ENCODE measurements at regions not wholly inside any gene's neighbourhood (a gene's known extent, or its start where the extent isn't known, plus 50 kb on each side); places are given as distances from the start of the nearest gene placed in this dataset.

GRCh38 chr5:12695651-12696050, 791.4 kb upstream of the CTNND2 start:
- Histone ChIP-seq H3K4me1 (replicated peaks in 1 of 4; ENCODE audit: control insufficient read depth in 3 of 4, insufficient read depth in 4 of 4, low read length in 3 of 4) (peaks cover 0 to 1% (median 0%) of the 10 kb centered on the region in 4 experiments; a peak in 1 of 7 replicates), H3K56ac (replicated peaks; ENCODE audit: insufficient read length, low read depth, low read length) (no peak overlapping the region), H3K18ac (ENCODE audit: extremely low read depth, low read length) (no peak overlapping the region), H3K4ac (replicated peaks; ENCODE audit: insufficient read length, low read depth, low read length) (no peak overlapping the region), H3K36me3 (ENCODE audit: control insufficient read depth in 2 of 4, insufficient read depth in 4 of 4, low read length in 3 of 4) (no peaks in the 10 kb centered on the region), H3K14ac (ENCODE audit: insufficient read length) (no peak overlapping the region), H4K91ac (replicated peaks; ENCODE audit: insufficient read length, low read length) (no peak overlapping the region), H3K4me2 (ENCODE audit: insufficient read depth in 1 of 2, low read depth in 2 of 2, low read length in 2 of 2) (no peak overlapping the region), H3K79me2 (ENCODE audit: control insufficient read depth in 1 of 2, insufficient read depth in 2 of 2, low read length in 2 of 2) (no peaks in the 10 kb centered on the region), H2BK15ac (ENCODE audit: low read length) (no peak overlapping the region), H3K27me3 (replicated peaks in 1 of 4; ENCODE audit: control insufficient read depth in 3 of 4, extremely low read depth in 1 of 4, insufficient read depth in 3 of 4, low read length in 3 of 4) (no peaks in the 10 kb centered on the region), H3K79me1 (ENCODE audit: low read depth, low read length) (no peaks in the 10 kb centered on the region), H3K9me3 (ENCODE audit: insufficient read depth in 2 of 2, low read depth in 1 of 2, low read length in 1 of 2) (no peaks in the 10 kb centered on the region), H2BK12ac (ENCODE audit: low read depth, low read length) (no peak overlapping the region), H4K8ac (ENCODE audit: extremely low read depth, insufficient read depth, low read length) (no peak overlapping the region), H3K23ac (ENCODE audit: insufficient read length) (no peak overlapping the region), H3K9ac (replicated peaks in 1 of 4; ENCODE audit: extremely low read depth in 1 of 4, low read depth in 3 of 4, low read length in 3 of 4) (no peak overlapping the region), H4K5ac (ENCODE audit: insufficient read length, low read depth, low read length) (no peak overlapping the region), H2BK20ac (ENCODE audit: low read length) (no peak overlapping the region), H2AFZ (ENCODE audit: low read length) (no peak overlapping the region), H3K4me3 (ENCODE audit: extremely low read depth in 1 of 4, insufficient read depth in 2 of 4, low read depth in 3 of 4, low read length in 4 of 4) (no peak overlapping the region), H3K23me2 (ENCODE audit: low read depth, low read length) (no peaks in the 10 kb centered on the region), H3K27ac (ENCODE audit: low read depth, low read length) (no peak overlapping the region), H4K20me1 (replicated peaks in 1 of 2; ENCODE audit: control insufficient read depth in 1 of 2, insufficient read depth in 2 of 2, low read length in 2 of 2) (no peaks in the 10 kb centered on the region), H2BK120ac (replicated peaks; ENCODE audit: low read depth, low read length) (no peak overlapping the region), H2BK5ac (ENCODE audit: low read depth, low read length) (no peak overlapping the region), H2AK5ac (ENCODE audit: low read depth, low read length) (no peak overlapping the region)
- 96% methylated on average over 1 of the region's 1 CpG; no CpG with 5 or more reads in 1 of the 2 experiments for WGBS, 2 experiments (ENCODE audit: extremely low coverage in 1 of 2, insufficient coverage in 1 of 2, insufficient read length in 1 of 2, insufficient replicate concordance in 2 of 2, low coverage in 1 of 2, low lambda C conversion rate in 2 of 2, missing lambda C conversion rate in 1 of 2)
- TF ChIP-seq PHF8 (conservative IDR thresholded peaks at IDR 0.05; ENCODE audit: low read depth, low read length), result no peak
- TF ChIP-seq JUN (IDR thresholded peaks at IDR 0.05; ENCODE audit: low read depth, low read length), result no peak
- TF ChIP-seq USF2 (IDR thresholded peaks at IDR 0.05; ENCODE audit: low read length), result no peak
- TF ChIP-seq TEAD4 (IDR thresholded peaks at IDR 0.05; ENCODE audit: low read depth, low read length), result no peak
- POLR2A ChIA-PET (ENCODE audit: partially characterized antibody), result interaction anchor here (0.7 kb wide), 1 partner anchor 9 kb away, joined by 4 read pairs; no protein-coding TSS in a partner anchor
- CTCF ChIA-PET (ENCODE audit: partially characterized antibody), result no interaction called here
- DNase-seq (ENCODE audit: low read depth in 1 of 2, low spot score in 2 of 2), result no peak
- FAIRE-seq, result no peak

All from H1 (cell line).